Aorta (tissue), 5 donors: ENCODE measurements at regions not wholly inside any gene's neighbourhood (a gene's known extent, or its start where the extent isn't known, plus 50 kb on each side); places are given as distances from the start of the nearest gene placed in this dataset.

Source experiments
- ATAC-seq: fragments of 200-7000 bp; cut with Tn5 transposase; one replicate; pipeline ENCODE4 v1.9.1; 2022; ENCODE audit warnings: moderate library complexity; ENCODE audit not compliant: low FRiP score
- DNase-seq, 2 donors: peaks; one replicate each; pipeline ENCODE4 v3.0.0-alpha.2; 2020
- H3K27ac ChIP-seq, 2 donors: one replicate each; pipeline ENCODE4 v1.5.1; 2013; ENCODE audit warnings: low read length in 2 of 2, mild to moderate bottlenecking in 2 of 2, moderate library complexity in 2 of 2, control low read depth in 1 of 2, inconsistent platforms in 1 of 2, low read depth in 1 of 2
- H3K27me3 ChIP-seq, 2 donors: one replicate each; pipeline ENCODE4 v1.6.1; 2013; ENCODE audit warnings: control low read depth in 1 of 2, low read length in 1 of 2, mild to moderate bottlenecking in 1 of 2, moderate library complexity in 1 of 2; ENCODE audit not compliant: insufficient read depth in 2 of 2, control insufficient read depth in 1 of 2
- H3K36me3 ChIP-seq, 2 donors: one replicate each; pipeline ENCODE4 v1.6.1; 2013; ENCODE audit warnings: control low read depth in 1 of 2, low read length in 1 of 2, mild to moderate bottlenecking in 1 of 2; ENCODE audit not compliant: insufficient read depth in 2 of 2, control insufficient read depth in 1 of 2
- H3K4me1 ChIP-seq, 2 donors: one replicate each; pipeline ENCODE4 v1.6.1; 2013; ENCODE audit warnings: low read length in 2 of 2, control low read depth in 1 of 2, mild to moderate bottlenecking in 1 of 2, moderate library complexity in 1 of 2; ENCODE audit not compliant: insufficient read depth in 2 of 2, control insufficient read depth in 1 of 2
- H3K4me3 ChIP-seq, 2 donors: one replicate each; pipeline ENCODE4 v1.5.1; 2013; ENCODE audit warnings: low read length in 2 of 2, control low read depth in 1 of 2, mild to moderate bottlenecking in 1 of 2
- H3K9me3 ChIP-seq: one replicate; pipeline ENCODE4 v1.6.1; 2013; ENCODE audit warnings: mild to moderate bottlenecking, low read length; ENCODE audit not compliant: control insufficient read depth
- WGBS, 2 donors: extraction: QIAGEN DNeasy Blood & Tissue Kit; methylation state at CpG; one replicate each; pipeline ENCODE4 v1.1.7; 2013; 5-methylcytosine and 5-hydroxymethylcytosine counted together
- intact Hi-C, 2 donors: fragments of 100-400 bp; cut with DNase I; formaldehyde crosslinking; loops; one replicate each; pipeline versions ENCODE4 v1.14.2 to v1.15.0; 2022
- donor health status: healthy with polysubstance abuse.
- donor health status: Bipolar disorder and iron deficiency.
- donor health status: DM: no; HTN: no; CAD: no.
- donor health status: DM: no; HTN: no; CAD: no.
- donor health status: DM: yes; HTN: yes; CAD: no.

- DNase-seq (no peak), ATAC-seq (no peak)
- H3K9me3 ChIP-seq = no peaks in the 10 kb centered on the region
- no peaks in the 10 kb centered on the region for H3K36me3 ChIP-seq
- no peak overlapping the region for H3K27ac ChIP-seq
- H3K4me3 ChIP-seq = no peak overlapping the region
- no peaks in the 10 kb centered on the region for H3K4me1 ChIP-seq
- H3K27me3 ChIP-seq = no peaks in the 10 kb centered on the region
- intact Hi-C loops = no loop called here
- 17 to 21% methylated on average over 1 of the region's 1 CpG for WGBS, 2 donors
These were observed 215.1 kb downstream of the TMEM114 start for GRCh38 chr16:8375232-8375587.

DNA sequence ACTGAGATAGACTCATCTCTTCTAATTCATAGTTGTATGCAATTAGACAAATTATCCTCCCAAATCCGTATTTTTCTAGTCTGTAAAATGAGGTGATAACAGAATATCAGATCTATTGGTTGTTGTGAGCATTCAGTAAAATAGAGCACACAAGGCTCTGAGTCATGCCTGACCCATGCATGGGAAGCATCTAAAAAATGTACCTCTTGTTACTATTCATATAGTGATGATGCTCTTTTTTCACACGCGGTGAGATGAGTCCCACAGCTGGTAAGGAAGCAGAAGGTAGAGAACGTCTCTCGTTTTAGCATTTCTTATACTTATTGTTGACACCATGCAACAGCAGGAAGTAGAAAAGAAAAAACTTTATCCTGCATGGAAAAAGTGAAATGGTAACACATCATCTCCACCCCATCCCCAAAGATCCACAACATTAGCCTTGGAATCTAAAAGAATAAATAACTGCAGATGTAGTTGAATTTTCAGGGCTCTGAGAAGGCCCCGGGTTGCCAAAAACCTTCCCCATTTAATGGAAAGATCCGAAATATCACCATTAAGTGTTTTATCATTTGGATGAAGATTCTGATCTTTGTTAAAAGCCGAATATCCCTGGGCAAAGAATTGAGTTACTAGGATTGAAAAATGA is 215.6 kb downstream of the TMEM114 start:
- no peak for ATAC-seq
- no peak overlapping the region for H3K4me3 ChIP-seq
- intact Hi-C loops = no loop called here
- no peaks in the 10 kb centered on the region for H3K4me1 ChIP-seq
- no peaks in the 10 kb centered on the region for H3K27me3 ChIP-seq
- DNase-seq = no peak
- H3K27ac ChIP-seq = no peak overlapping the region
- no peaks in the 10 kb centered on the region for H3K36me3 ChIP-seq
- WGBS, 2 donors = 59 to 66% methylated on average over 8 of the region's 8 CpGs
- no peaks in the 10 kb centered on the region for H3K9me3 ChIP-seq

DNA sequence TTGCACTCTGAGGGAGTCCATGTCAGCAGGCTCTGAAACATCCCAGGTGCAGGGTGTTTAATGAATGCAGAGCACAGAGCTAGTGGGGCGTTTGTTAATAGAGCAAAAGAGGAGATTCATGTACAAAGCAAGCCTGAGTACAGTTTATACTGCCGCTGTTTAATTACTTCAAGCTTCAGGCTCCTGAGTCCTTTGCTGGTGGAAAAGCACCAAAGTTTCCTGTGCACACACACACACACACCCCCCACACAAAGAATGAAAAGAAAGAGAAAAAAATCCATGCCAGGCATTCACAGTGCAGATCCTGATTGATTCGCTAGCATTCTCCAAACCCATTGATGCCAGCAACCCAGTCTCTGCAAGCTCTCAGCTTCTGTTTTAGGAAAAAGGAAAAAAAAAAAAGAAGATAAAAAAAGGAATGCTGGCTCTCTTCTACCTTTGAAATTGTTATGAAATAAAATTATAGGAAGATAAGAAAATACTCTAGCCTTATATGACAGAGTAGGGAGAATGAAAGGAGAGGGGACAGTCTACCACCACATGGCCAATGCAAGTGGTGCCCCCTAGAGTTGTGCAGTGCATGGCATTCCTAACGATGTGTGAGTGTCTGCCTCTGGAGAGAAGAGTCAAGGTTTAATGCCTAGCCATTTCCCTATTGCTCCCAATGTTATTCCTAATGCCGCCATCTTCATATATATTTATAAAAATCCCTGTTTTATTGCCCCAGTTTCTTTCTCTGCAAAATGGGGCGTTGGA is 216.5 kb downstream of the TMEM114 start:
- WGBS, 2 donors = 64 to 72% methylated on average over 6 of the region's 6 CpGs
- ATAC-seq (no peak), DNase-seq (no peak)
- Histone ChIP-seq H3K27me3 (no peaks in the 10 kb centered on the region), H3K4me3 (no peak overlapping the region), H3K36me3 (no peaks in the 10 kb centered on the region), H3K27ac (no peak overlapping the region), H3K9me3 (no peaks in the 10 kb centered on the region), H3K4me1 (no peaks in the 10 kb centered on the region)
- intact Hi-C loops = no loop called here

GRCh38 chr16:8372141-8372540 is 218.2 kb downstream of the TMEM114 start:
- Histone ChIP-seq H3K27me3 (no peaks in the 10 kb centered on the region), H3K36me3 (no peaks in the 10 kb centered on the region), H3K9me3 (no peaks in the 10 kb centered on the region), H3K4me3 (no peak overlapping the region), H3K4me1 (no peaks in the 10 kb centered on the region), H3K27ac (no peak overlapping the region)
- 80 to 82% methylated on average over 3 of the region's 3 CpGs for WGBS, 2 donors
- no peak for ATAC-seq
- intact Hi-C loops = no loop called here
- DNase-seq = no peak

DNA sequence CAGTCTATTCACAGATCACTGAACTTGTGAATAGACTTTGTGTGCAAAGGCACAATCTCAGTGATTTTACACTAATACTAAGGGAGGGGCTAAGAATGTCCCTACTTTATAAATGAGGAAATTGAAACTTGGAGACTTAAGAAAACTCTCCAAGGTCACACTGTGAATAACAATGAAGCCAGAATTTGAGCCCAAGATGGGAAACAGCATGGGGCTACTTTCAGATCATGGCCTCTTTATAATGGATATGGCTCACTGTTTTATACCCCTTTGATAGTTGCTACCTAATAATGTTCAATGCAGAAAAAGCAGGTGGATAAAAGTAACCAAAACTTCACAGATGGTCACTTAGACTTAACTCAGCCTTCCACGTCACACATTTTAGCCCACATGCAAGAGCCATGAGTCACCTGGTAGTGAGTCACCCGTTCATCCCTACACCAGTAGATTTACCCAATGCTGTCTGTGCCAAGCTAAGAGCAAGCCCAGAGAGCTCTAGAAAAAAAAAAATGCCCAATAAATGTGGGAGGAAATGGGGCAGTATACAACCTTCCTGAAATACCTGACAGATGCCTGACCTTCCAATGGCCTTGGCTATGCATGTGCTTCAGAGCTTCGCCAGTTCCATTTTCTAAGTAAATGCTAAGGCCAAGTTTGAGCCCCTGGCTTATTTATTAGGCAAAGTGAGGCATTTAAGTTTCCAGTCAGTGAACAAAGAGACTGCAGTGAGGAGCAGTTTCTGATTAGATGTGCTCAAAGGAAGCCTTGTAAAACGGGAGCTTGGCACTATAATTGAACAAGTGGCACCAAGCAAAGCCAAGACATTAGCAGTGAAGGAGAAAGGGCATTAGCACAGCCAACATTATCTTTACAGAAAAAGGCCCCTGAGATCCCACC is 219.7 kb downstream of the TMEM114 start:
- Histone ChIP-seq H3K36me3 (no peaks in the 10 kb centered on the region), H3K4me3 (no peak overlapping the region), H3K27me3 (no peaks in the 10 kb centered on the region), H3K4me1 (no peaks in the 10 kb centered on the region), H3K9me3 (no peaks in the 10 kb centered on the region), H3K27ac (no peak overlapping the region)
- intact Hi-C loops = no loop called here
- DNase-seq (no peak), ATAC-seq (no peak)
- WGBS, 2 donors = 73 to 75% methylated on average over 4 of the region's 4 CpGs

GRCh38 chr16:8358937-8359336 is 231.4 kb downstream of the TMEM114 start:
- 62 to 76% methylated on average over 8 of the region's 8 CpGs for WGBS, 2 donors
- ATAC-seq (no peak), DNase-seq (no peak)
- H3K27ac ChIP-seq = no peak overlapping the region
- intact Hi-C loops = no loop called here
- no peaks in the 10 kb centered on the region for H3K27me3 ChIP-seq
- H3K4me1 ChIP-seq = no peaks in the 10 kb centered on the region
- no peaks in the 10 kb centered on the region for H3K36me3 ChIP-seq
- no peak overlapping the region for H3K4me3 ChIP-seq
- H3K9me3 ChIP-seq = no peaks in the 10 kb centered on the region

DNA sequence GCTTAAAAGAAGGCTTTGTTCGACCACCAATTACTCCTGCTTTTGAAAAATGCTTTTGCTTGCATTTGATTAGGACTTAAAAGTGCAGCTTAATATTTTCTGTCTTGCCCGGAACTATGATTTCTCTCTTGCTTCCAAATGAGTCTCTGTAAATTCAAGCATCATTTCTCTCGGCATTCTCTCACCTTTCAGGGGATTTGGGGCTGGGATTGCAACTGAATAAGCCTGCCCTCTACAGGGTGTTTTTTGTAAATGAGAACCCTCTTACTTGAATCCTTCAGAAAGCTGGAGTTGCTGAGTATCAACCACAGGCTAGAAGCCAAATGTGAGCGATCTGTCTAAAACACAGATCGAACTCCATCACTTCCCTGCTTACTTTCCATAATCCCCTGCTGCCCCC is 234.6 kb downstream of the TMEM114 start:
- intact Hi-C loops = no loop called here
- H3K4me3 ChIP-seq = no peak overlapping the region
- H3K4me1 ChIP-seq = no peaks in the 10 kb centered on the region
- H3K9me3 ChIP-seq = no peaks in the 10 kb centered on the region
- no peak for ATAC-seq
- no peak for DNase-seq
- no peak overlapping the region for H3K27ac ChIP-seq
- no peaks in the 10 kb centered on the region for H3K36me3 ChIP-seq
- no peaks in the 10 kb centered on the region for H3K27me3 ChIP-seq
- WGBS, 2 donors = 23 to 26% methylated on average over 5 of the region's 5 CpGs

GRCh38 chr16:8346294-8346693 is 244.0 kb downstream of the TMEM114 start:
- WGBS, 2 donors = 24 to 31% methylated on average over 3 of the region's 3 CpGs
- DNase-seq (no peak), ATAC-seq (no peak)
- no peak overlapping the region for H3K27ac ChIP-seq
- H3K4me3 ChIP-seq = no peak overlapping the region
- H3K36me3 ChIP-seq = no peaks in the 10 kb centered on the region
- H3K27me3 ChIP-seq = no peaks in the 10 kb centered on the region
- intact Hi-C loops = no loop called here
- peaks cover 4% of the 10 kb centered on the region for H3K9me3 ChIP-seq
- no peaks in the 10 kb centered on the region for H3K4me1 ChIP-seq
